Prostate gland (tissue), 2 donors: ENCODE measurements at regions not wholly inside any gene's neighbourhood (a gene's known extent, or its start where the extent isn't known, plus 50 kb on each side); places are given as distances from the start of the nearest gene placed in this dataset.

ENCODE experiments used
- CTCF ChIP-seq, 4 experiments: fragments of 200-600 bp in 2 of 4; fragments of 450-650 bp in 2 of 4; sonication (generic) in 2 of 4; IDR thresholded peaks; 1 replicate in 3 of 4; 2 replicates in 1 of 4; pipeline ENCODE4 v1.5.1; 2016 to 2019; ENCODE audit warnings: antibody characterized with exemption in 4 of 4, mild to moderate bottlenecking in 2 of 4, moderate library complexity in 2 of 4
- POLR2A ChIP-seq: fragments of 450-650 bp; IDR thresholded peaks from one replicate; pipeline ENCODE4 v1.6.1; 2016; ENCODE audit warnings: antibody characterized with exemption, mild to moderate bottlenecking
- POLR2AphosphoS5 ChIP-seq: sonication (generic); formaldehyde crosslinking; IDR thresholded peaks from one replicate; pipeline ENCODE4 v1.6.1; 2017; ENCODE audit warnings: antibody characterized with exemption

GRCh38 chr12:83630526-83630925 is 943.8 kb downstream of the TMTC2 start:
- TF ChIP-seq POLR2A: no peak
- no peak for TF ChIP-seq CTCF (IDR thresholded peaks at IDR 0.05)
- no peak for TF ChIP-seq POLR2AphosphoS5
